Nephron progenitor cell (in vitro differentiated cells): ENCODE measurements at regions not wholly inside any gene's neighbourhood (a gene's known extent, or its start where the extent isn't known, plus 50 kb on each side); places are given as distances from the start of the nearest gene placed in this dataset.

Experiments used
- DNase-seq: peaks from one replicate; pipeline ENCODE4 v3.0.0; 2021
- H3K27ac Mint-ChIP-seq: 2 replicates; pipeline ENCODE4 v1.8.0; 2021; ENCODE audit warnings: mild to moderate bottlenecking, moderate library complexity, mixed read lengths
- H3K27me3 Mint-ChIP-seq: 2 replicates; pipeline ENCODE4 v1.8.0; 2021; ENCODE audit warnings: mild to moderate bottlenecking, low read depth, mixed read lengths; ENCODE audit not compliant: poor library complexity
- H3K36me3 Mint-ChIP-seq: 2 replicates; pipeline ENCODE4 v1.8.0; 2021; ENCODE audit warnings: low read depth, mixed read lengths
- H3K4me1 Mint-ChIP-seq: 2 replicates; pipeline ENCODE4 v1.8.0; 2021; ENCODE audit warnings: mixed read lengths
- H3K4me3 Mint-ChIP-seq: 2 replicates; pipeline ENCODE4 v1.8.0; 2021; ENCODE audit warnings: mild to moderate bottlenecking, moderate library complexity, mixed read lengths
- H3K9me3 Mint-ChIP-seq: 2 replicates; pipeline ENCODE4 v1.8.0; 2021; ENCODE audit warnings: mild to moderate bottlenecking, moderate library complexity, mixed read lengths
- CTCF ChIP-seq: fragments of 200-600 bp; sonication (generic); IDR thresholded peaks from 2 replicates; pipeline ENCODE4 v1.5.0; 2021; ENCODE audit warnings: antibody characterized with exemption

- Mint-ChIP-seq H3K36me3 (no peaks in the 10 kb centered on the region), H3K4me1 (peaks cover 12% of the 10 kb centered on the region), H3K27me3 (peaks cover 4% of the 10 kb centered on the region), H3K4me3 (no peak overlapping the region), H3K27ac (no peak overlapping the region), H3K9me3 (peaks cover 6% of the 10 kb centered on the region)
- DNase-seq: no peak
- TF ChIP-seq CTCF: no peak
Measured at GRCh38 chr6:168960551-168961263, 292.9 kb downstream of the THBS2 start.

- no peak for DNase-seq
- H3K27me3 Mint-ChIP-seq: peaks cover 4% of the 10 kb centered on the region
- peaks cover 6% of the 10 kb centered on the region for H3K9me3 Mint-ChIP-seq
- peaks cover 12% of the 10 kb centered on the region for H3K4me1 Mint-ChIP-seq
- TF ChIP-seq CTCF: no peak
- H3K4me3 Mint-ChIP-seq: no peak overlapping the region
- no peak overlapping the region for H3K27ac Mint-ChIP-seq
- no peaks in the 10 kb centered on the region for H3K36me3 Mint-ChIP-seq
Measured at GRCh38 chr6:168959696-168960095, 293.9 kb downstream of the THBS2 start.

- TF ChIP-seq CTCF: peak; percentile 83
- no peak overlapping the region for H3K27ac Mint-ChIP-seq
- H3K27me3 Mint-ChIP-seq: peaks cover 4% of the 10 kb centered on the region
- H3K4me3 Mint-ChIP-seq: no peak overlapping the region
- H3K9me3 Mint-ChIP-seq: no peaks in the 10 kb centered on the region
- peak; percentile 68 for DNase-seq
- no peaks in the 10 kb centered on the region for H3K36me3 Mint-ChIP-seq
- H3K4me1 Mint-ChIP-seq: no peaks in the 10 kb centered on the region
Measured at GRCh38 chr6:168956884-168957730, 296.5 kb downstream of the THBS2 start.

GRCh38 chr6:168956141-168956838 is 297.4 kb downstream of the THBS2 start:
- H3K4me3 Mint-ChIP-seq: no peak overlapping the region
- H3K27ac Mint-ChIP-seq: no peak overlapping the region
- H3K36me3 Mint-ChIP-seq: no peaks in the 10 kb centered on the region
- peaks cover 3% of the 10 kb centered on the region for H3K27me3 Mint-ChIP-seq
- no peaks in the 10 kb centered on the region for H3K9me3 Mint-ChIP-seq
- peaks cover 6% of the 10 kb centered on the region for H3K4me1 Mint-ChIP-seq
- no peak for TF ChIP-seq CTCF
- no peak for DNase-seq

- peaks cover 15% of the 10 kb centered on the region for H3K4me1 Mint-ChIP-seq
- no peak overlapping the region for H3K27ac Mint-ChIP-seq
- no peak for DNase-seq
- TF ChIP-seq CTCF: no peak
- H3K27me3 Mint-ChIP-seq: peaks cover 2% of the 10 kb centered on the region
- no peaks in the 10 kb centered on the region for H3K36me3 Mint-ChIP-seq
- H3K9me3 Mint-ChIP-seq: peaks cover 12% of the 10 kb centered on the region
- no peak overlapping the region for H3K4me3 Mint-ChIP-seq
Measured at GRCh38 chr6:168953461-168953860, 300.2 kb downstream of the THBS2 start.
